ENCODE measurements at regions not wholly inside any gene's neighbourhood (a gene's known extent, or its start where the extent isn't known, plus 50 kb on each side); places are given as distances from the start of the nearest gene placed in this dataset.

DNA sequence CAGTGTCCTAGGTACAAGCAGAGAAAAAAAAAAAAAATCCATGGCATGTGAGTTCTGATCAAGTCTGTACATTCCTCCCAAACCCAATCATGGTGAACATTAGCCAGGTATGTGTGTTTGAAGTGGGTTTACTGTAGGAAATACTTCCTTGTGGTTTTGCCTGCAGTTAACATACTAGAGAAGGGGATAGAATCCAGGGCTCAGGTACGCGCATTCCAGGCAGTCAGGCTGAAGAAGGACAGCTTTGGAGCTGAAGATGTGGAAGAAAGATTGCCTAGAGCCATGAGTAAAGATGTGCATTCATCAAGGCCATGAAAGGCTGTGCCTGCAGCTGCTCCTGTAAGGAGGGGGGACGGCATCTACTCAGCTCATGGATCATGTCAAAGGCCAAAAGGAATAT, 88.2 kb upstream of the NTF3 start:
- Histone ChIP-seq H3K27ac (ENCODE audit: low read depth, low read length) (no peak overlapping the region), H3K9me3 (ENCODE audit: control insufficient read depth, insufficient read depth, low read length) (no peaks in the 10 kb centered on the region), H3K27me3 (ENCODE audit: control insufficient read depth, insufficient read depth, low read length) (no peaks in the 10 kb centered on the region), H3K4me3 (ENCODE audit: low read depth, low read length) (no peak overlapping the region)
- TF ChIP-seq, protein P1, sequence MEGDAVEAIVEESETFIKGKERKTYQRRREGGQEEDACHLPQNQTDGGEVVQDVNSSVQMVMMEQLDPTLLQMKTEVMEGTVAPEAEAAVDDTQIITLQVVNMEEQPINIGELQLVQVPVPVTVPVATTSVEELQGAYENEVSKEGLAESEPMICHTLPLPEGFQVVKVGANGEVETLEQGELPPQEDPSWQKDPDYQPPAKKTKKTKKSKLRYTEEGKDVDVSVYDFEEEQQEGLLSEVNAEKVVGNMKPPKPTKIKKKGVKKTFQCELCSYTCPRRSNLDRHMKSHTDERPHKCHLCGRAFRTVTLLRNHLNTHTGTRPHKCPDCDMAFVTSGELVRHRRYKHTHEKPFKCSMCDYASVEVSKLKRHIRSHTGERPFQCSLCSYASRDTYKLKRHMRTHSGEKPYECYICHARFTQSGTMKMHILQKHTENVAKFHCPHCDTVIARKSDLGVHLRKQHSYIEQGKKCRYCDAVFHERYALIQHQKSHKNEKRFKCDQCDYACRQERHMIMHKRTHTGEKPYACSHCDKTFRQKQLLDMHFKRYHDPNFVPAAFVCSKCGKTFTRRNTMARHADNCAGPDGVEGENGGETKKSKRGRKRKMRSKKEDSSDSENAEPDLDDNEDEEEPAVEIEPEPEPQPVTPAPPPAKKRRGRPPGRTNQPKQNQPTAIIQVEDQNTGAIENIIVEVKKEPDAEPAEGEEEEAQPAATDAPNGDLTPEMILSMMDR (IDR thresholded peaks at IDR 0.05; ENCODE audit: low read depth, low read length): no peak
- POLR2A ChIA-PET: no interaction called here
- CTCF ChIA-PET: no interaction called here
- DNase-seq (ENCODE audit: low read depth, low spot score): no peak

DNA sequence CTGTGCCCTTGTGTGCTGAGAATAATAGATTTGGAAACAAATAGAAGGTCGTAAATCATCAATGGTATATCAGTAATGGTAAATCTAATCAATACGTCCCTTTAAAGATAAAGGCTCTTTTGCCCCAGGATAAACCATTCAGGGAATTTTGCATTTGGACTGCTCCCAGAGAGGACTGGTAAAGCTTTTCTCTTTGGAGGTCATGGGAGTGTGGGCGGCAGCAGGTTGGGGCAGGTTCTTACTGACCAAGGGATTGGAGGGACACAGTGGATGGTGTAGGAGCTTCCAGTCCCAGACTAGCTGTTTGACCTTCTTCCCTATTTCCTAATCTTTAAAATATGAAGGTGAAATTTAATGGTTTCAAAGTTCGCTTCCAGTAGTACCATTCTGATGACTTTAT, 87.8 kb upstream of the NTF3 start:
- ChIA-PET CTCF (no interaction called here), POLR2A (no interaction called here)
- TF ChIP-seq, protein P1 (IDR thresholded peaks at IDR 0.05; ENCODE audit: low read depth, low read length): no peak
- Histone ChIP-seq H3K4me3 (ENCODE audit: low read depth, low read length) (no peak overlapping the region), H3K27ac (ENCODE audit: low read depth, low read length) (no peak overlapping the region), H3K9me3 (ENCODE audit: control insufficient read depth, insufficient read depth, low read length) (no peaks in the 10 kb centered on the region), H3K27me3 (ENCODE audit: control insufficient read depth, insufficient read depth, low read length) (no peaks in the 10 kb centered on the region)
- no peak for DNase-seq (ENCODE audit: low read depth, low spot score)

DNA sequence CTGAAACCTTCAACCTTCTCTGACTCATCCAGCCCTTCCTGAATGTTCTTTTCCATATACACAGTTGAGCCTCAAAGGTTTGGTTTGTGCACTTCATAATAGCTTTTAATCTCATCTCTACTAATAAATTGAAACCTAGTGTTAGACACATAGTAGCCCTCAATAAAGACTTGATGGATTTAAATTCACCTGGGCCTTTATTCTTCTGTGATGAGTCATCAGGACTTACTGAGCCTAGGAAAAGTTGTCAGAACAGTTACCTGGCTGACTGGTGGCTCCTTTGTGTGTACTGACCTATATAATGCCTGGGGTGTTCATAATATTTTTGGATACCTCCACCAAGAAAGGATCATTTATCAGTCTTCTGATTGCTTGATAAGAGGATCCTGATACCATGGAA, 86.4 kb upstream of the NTF3 start:
- ChIA-PET CTCF (no interaction called here), POLR2A (no interaction called here)
- no peak for DNase-seq (ENCODE audit: low read depth, low spot score)
- Histone ChIP-seq H3K4me3 (ENCODE audit: low read depth, low read length) (no peak overlapping the region), H3K9me3 (ENCODE audit: control insufficient read depth, insufficient read depth, low read length) (no peaks in the 10 kb centered on the region), H3K27me3 (ENCODE audit: control insufficient read depth, insufficient read depth, low read length) (no peaks in the 10 kb centered on the region), H3K27ac (ENCODE audit: low read depth, low read length) (no peak overlapping the region)
- TF ChIP-seq, protein P1 (IDR thresholded peaks at IDR 0.05; ENCODE audit: low read depth, low read length): no peak

DNA sequence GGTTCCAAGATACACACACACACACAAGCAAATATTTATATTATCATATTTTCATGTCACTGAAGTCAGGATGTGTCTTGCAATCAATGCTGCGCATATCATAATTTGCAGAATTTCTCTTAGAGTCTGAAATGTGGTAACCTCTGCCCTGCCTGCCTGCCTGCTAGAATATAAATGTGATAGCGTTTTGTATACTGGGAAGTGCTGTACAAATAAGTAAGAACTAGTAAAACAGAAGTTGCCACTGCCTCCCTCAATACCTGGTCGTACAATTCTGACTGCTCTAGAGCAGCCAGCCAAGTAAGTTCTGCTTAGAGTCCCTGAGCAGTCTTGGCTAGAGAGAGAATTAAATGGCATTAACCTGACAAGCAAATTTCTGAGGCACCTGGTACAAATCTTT, 83.9 kb upstream of the NTF3 start:
- Histone ChIP-seq H3K4me3 (ENCODE audit: low read depth, low read length) (no peak overlapping the region), H3K27me3 (ENCODE audit: control insufficient read depth, insufficient read depth, low read length) (no peaks in the 10 kb centered on the region), H3K27ac (ENCODE audit: low read depth, low read length) (no peak overlapping the region), H3K9me3 (ENCODE audit: control insufficient read depth, insufficient read depth, low read length) (no peaks in the 10 kb centered on the region)
- ChIA-PET POLR2A (no interaction called here), CTCF (no interaction called here)
- TF ChIP-seq, protein P1 (IDR thresholded peaks at IDR 0.05; ENCODE audit: low read depth, low read length): no peak
- no peak for DNase-seq (ENCODE audit: low read depth, low spot score)

DNA sequence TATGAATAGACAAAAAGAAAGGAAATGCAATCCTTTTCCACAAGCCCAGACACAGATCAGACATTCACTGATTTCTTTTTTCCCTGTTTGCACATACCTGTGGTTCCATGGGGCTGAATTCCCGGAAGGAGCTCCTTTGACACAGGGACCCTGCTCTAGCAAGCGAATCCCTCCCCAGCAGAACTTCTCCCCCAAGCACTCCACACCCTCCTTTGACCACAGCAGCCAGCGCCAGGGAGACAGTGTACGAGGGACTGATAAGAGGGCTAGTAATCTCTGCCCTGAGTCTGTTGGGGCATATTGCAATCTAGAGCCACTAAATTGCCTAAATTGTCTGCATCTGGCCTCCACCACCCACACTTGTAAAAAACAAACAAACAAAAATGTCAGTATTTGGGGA, 83.4 kb upstream of the NTF3 start:
- no peaks in the 10 kb centered on the region for H3K27me3 ChIP-seq (ENCODE audit: control insufficient read depth, insufficient read depth, low read length)
- H3K27ac ChIP-seq (ENCODE audit: low read depth, low read length): no peak overlapping the region
- no peak overlapping the region for H3K4me3 ChIP-seq (ENCODE audit: low read depth, low read length)
- DNase-seq (ENCODE audit: low read depth, low spot score): no peak
- TF ChIP-seq, protein P1 (IDR thresholded peaks at IDR 0.05; ENCODE audit: low read depth, low read length): no peak
- no peaks in the 10 kb centered on the region for H3K9me3 ChIP-seq (ENCODE audit: control insufficient read depth, insufficient read depth, low read length)
- POLR2A ChIA-PET: no interaction called here
- CTCF ChIA-PET: no interaction called here
